H1 (cell line): ENCODE measurements at regions not wholly inside any gene's neighbourhood (a gene's known extent, or its start where the extent isn't known, plus 50 kb on each side); places are given as distances from the start of the nearest gene placed in this dataset.

ENCODE experiments used
- EZH2 ChIP-seq: fragments of 200-600 bp; sonication (generic); IDR thresholded peaks from 2 replicates; pipeline ENCODE4 v1.7.1; 2012; ENCODE audit warnings: low read depth, mild to moderate bottlenecking, moderate library complexity, low read length, inconsistent platforms; ENCODE audit not compliant: severe bottlenecking
- HDAC2 ChIP-seq, 2 experiments: fragments of 300-600 bp in 1 of 2; sonication (generic) in 1 of 2; IDR thresholded peaks; 2 replicates each; pipeline ENCODE4 v1.6.1; 2011 to 2012; ENCODE audit warnings: low read depth in 2 of 2, low read length in 2 of 2, mild to moderate bottlenecking in 2 of 2, moderate library complexity in 2 of 2, borderline replicate concordance in 1 of 2, inconsistent platforms in 1 of 2
- ZNF274 ChIP-seq: IDR thresholded peaks from 2 replicates; pipeline ENCODE4 v1.7.0; 2012; ENCODE audit warnings: low read length, borderline replicate concordance; ENCODE audit errors: extremely low read depth
- TF ChIP-seq, protein P1 (sequence below), 3 experiments: IDR thresholded peaks; 1 replicate in 2 of 3; 2 replicates in 1 of 3; pipeline versions ENCODE4 v1.5.1 to v1.6.1; 2011; ENCODE audit warnings: low read length in 3 of 3, mild to moderate bottlenecking in 3 of 3, inconsistent platforms in 2 of 3, low read depth in 1 of 3, moderate library complexity in 1 of 3; ENCODE audit not compliant: insufficient read depth in 1 of 3; ENCODE audit errors: control extremely low read depth in 1 of 3

DNA sequence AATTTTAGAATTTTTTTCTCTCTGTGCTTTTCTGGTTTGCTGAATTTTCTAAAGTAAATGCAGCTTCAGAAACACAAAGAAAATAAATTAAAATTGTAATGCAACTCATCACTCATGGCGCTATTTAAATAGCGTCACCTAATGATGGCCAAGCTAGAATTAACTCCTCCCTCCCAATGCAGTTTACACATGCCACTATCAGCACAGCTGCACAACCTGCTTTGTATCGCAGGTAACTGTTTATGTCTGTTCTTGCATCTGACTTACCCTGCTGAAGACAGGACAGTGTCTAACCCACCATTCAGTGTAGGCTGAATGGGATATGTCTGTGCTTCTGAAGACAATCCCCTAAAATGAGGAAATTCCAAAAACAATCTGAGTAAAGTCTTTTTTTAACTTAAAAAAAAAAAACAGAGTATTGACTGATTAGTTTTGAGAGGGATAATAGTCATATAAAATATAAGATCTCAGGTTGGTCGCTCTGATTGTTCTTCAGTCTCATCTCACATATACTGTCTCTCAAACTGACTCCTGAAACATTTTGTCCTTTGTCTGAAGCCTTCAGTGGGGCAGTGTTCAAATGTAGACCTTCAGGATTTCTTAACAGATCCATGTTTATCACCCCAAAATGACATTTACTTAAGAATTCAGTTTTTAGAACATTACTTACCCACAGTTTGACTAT lies 271.4 kb downstream of the ZEB2 start:
- TF ChIP-seq HDAC2 (IDR thresholded peaks at IDR 0.05; ENCODE audit: borderline replicate concordance in 1 of 2, low read depth in 2 of 2, low read length in 2 of 2) (no peak), EZH2 (no peak), ZNF274 (no peak)
- TF ChIP-seq, protein P1, sequence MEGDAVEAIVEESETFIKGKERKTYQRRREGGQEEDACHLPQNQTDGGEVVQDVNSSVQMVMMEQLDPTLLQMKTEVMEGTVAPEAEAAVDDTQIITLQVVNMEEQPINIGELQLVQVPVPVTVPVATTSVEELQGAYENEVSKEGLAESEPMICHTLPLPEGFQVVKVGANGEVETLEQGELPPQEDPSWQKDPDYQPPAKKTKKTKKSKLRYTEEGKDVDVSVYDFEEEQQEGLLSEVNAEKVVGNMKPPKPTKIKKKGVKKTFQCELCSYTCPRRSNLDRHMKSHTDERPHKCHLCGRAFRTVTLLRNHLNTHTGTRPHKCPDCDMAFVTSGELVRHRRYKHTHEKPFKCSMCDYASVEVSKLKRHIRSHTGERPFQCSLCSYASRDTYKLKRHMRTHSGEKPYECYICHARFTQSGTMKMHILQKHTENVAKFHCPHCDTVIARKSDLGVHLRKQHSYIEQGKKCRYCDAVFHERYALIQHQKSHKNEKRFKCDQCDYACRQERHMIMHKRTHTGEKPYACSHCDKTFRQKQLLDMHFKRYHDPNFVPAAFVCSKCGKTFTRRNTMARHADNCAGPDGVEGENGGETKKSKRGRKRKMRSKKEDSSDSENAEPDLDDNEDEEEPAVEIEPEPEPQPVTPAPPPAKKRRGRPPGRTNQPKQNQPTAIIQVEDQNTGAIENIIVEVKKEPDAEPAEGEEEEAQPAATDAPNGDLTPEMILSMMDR (IDR thresholded peaks at IDR 0.05; ENCODE audit: control extremely low read depth in 1 of 3, insufficient read depth in 1 of 3, low read depth in 1 of 3, low read length in 3 of 3) = no peak
